ENCODE measurements at regions not wholly inside any gene's neighbourhood (a gene's known extent, or its start where the extent isn't known, plus 50 kb on each side); places are given as distances from the start of the nearest gene placed in this dataset.

DNA sequence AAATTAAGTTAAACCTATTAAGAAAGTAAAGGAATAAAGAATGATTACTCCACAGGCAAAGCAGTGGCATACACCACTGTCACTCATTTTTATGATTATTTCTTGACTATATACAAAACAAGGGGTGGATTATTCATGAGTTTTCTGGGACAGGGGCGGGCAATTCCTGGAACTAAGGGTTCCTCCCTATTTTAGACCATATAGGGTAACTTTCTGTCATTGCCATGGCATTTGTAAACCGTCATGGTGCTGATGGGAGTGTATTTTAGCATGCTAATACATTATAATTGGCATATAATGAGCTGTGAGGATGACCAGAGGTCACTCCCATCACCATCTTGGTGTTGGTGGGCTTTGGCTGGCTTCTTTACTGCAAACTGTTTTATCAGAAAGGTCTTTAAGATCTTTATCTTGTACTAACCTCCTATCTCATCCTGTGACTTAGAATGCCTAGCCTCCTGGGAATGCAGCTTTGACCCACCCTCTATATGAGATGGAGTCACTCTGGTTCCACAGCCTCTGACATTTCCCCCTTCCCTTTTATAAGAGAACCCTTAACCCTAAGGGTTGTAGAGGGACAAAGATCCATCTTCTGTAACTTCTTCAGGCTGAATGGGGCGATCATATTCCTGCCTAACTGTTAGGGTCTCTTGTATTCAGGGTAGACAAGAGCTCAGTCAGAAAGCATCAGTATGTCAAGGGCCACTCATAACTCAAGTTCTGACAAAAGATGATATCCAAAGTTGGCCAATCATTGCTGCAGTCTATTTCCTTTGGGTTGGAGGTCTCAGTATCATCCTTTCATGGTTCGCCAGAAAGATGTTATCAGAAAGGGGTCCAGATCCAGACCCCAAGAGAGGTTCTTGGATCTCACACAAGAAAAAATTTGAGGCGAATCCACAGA is 79.5 kb upstream of the LIPC start:
- peaks cover 5% of the 10 kb centered on the region for H3K27me3 ChIP-seq (ENCODE audit: control insufficient read depth, insufficient read depth, low read length)
- no peak for DNase-seq (ENCODE audit: low read depth)
- ChIA-PET CTCF (no interaction called here), POLR2A (no interaction called here)
- no peak overlapping the region for H3K4me3 ChIP-seq (ENCODE audit: low read depth, low read length)
- TF ChIP-seq, protein P1, sequence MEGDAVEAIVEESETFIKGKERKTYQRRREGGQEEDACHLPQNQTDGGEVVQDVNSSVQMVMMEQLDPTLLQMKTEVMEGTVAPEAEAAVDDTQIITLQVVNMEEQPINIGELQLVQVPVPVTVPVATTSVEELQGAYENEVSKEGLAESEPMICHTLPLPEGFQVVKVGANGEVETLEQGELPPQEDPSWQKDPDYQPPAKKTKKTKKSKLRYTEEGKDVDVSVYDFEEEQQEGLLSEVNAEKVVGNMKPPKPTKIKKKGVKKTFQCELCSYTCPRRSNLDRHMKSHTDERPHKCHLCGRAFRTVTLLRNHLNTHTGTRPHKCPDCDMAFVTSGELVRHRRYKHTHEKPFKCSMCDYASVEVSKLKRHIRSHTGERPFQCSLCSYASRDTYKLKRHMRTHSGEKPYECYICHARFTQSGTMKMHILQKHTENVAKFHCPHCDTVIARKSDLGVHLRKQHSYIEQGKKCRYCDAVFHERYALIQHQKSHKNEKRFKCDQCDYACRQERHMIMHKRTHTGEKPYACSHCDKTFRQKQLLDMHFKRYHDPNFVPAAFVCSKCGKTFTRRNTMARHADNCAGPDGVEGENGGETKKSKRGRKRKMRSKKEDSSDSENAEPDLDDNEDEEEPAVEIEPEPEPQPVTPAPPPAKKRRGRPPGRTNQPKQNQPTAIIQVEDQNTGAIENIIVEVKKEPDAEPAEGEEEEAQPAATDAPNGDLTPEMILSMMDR (IDR thresholded peaks at IDR 0.05; ENCODE audit: insufficient read depth, low read depth, low read length): no peak
- H3K36me3 ChIP-seq (ENCODE audit: control insufficient read depth, insufficient read depth, low read length): no peaks in the 10 kb centered on the region

DNA sequence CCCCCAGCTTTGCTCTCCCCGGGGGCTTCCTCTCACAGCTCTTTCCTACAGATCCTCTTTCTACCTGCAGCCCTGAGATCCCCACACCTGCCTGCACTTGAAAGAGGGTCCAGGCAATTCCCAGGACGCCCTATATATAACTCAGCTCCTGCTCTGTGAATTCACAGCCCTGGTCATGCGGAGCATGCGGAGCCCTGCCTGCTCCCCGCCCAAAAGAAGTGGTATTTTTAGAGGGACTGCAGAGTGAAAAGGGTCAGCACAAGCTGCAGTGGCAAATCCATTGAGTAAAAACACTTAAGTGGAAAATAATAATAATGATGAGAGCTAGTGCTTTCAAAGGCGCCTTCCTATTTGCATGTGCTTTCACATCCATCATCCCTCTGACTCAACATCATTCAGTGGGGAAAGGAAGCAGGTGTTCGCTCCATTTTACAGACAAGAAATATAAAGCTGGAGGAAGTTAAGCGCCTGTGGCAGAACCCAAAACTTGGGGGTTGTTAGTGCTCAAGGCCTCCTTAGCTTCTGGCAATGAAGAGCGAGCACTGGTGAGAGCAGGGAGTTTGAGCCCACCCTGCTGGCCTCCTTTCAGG is 76.3 kb upstream of the LIPC start:
- ChIA-PET CTCF (interaction anchor here (0.9 kb wide), 1 partner anchor 112 kb away, joined by 4 read pairs; no protein-coding TSS in a partner anchor), POLR2A (no interaction called here)
- H3K27me3 ChIP-seq (ENCODE audit: control insufficient read depth, insufficient read depth, low read length): peaks cover 8% of the 10 kb centered on the region
- H3K36me3 ChIP-seq (ENCODE audit: control insufficient read depth, insufficient read depth, low read length): no peaks in the 10 kb centered on the region
- DNase-seq (ENCODE audit: low read depth): no peak
- no peak overlapping the region for H3K4me3 ChIP-seq (ENCODE audit: low read depth, low read length)
- TF ChIP-seq, protein P1 (IDR thresholded peaks at IDR 0.05; ENCODE audit: insufficient read depth, low read depth, low read length): no peak

DNA sequence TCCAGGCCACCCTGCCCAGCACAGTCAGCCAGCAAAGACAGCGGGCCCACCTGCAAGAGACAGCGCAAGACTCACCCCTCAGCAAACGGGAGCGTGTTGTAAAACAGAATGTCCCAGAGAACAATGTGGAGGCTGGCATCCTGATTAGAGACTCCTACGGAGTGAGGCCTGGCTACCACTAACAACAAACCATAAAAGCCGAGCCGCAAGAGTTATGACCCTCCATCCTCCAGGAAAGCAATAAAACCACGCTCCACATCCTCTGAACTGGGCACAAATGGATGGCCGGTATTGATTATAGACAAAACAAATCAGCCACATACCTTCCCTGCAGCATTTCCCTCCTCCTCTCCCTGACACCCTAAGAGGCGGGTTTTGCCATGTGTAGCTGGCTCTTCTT is 75.8 kb upstream of the LIPC start:
- no peaks in the 10 kb centered on the region for H3K36me3 ChIP-seq (ENCODE audit: control insufficient read depth, insufficient read depth, low read length)
- no peak for DNase-seq (ENCODE audit: low read depth)
- ChIA-PET POLR2A (no interaction called here), CTCF (interaction anchor here (0.9 kb wide), 1 partner anchor 112 kb away, joined by 4 read pairs; no protein-coding TSS in a partner anchor)
- H3K4me3 ChIP-seq (ENCODE audit: low read depth, low read length): no peak overlapping the region
- TF ChIP-seq, protein P1 (IDR thresholded peaks at IDR 0.05; ENCODE audit: insufficient read depth, low read depth, low read length): no peak
- H3K27me3 ChIP-seq (ENCODE audit: control insufficient read depth, insufficient read depth, low read length): peaks cover 8% of the 10 kb centered on the region

DNA sequence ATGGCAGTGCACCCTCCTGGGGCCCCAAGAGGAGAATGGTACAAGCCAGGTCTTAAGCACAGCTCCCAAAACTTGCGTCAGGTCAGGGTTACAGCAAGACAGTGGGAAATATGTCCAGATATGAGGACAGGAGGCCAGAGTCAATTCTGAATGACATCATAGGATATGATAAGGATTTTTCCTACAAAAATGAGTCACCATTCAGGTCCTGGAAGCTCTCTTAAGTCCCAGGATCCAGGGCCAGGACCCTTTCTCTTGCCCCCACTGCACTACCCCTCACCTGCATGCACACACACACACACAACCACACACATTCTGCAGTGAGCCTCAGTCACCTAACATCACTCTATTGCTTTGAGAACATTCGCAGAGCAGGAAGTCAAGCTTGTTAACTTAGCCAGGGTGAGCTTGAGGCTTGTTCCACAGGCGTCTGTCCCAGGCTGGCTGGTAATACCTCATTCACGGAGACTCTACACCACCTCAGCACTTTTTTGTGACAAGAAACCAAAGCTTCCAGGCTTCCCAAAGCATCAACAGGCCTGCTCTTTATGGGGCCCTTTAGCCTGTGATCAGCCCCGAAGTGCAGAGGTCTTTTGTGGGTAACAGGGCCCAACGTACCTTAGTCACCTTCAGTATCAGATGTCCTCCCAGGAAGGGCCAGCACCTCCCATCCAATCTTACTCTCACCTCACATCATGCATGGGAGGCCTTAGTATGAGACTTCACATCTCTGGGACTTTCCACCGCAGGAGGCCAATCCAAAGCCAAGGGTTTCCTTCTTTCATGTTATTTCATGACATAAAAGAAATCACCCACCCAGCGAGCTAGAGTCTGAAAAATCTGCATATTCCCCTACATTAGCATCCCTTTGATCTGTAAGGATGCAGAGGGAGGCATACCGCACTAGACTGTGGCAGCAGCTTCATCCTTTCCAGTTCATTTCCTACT is 74.0 kb upstream of the LIPC start:
- ChIA-PET CTCF (interaction anchor here (0.6 to 1.4 kb wide), 3 partner anchors 14 to 88 kb away, joined by 3 read pairs; no protein-coding TSS in a partner anchor), POLR2A (no interaction called here)
- DNase-seq (ENCODE audit: low read depth): no peak
- TF ChIP-seq, protein P1 (IDR thresholded peaks at IDR 0.05; ENCODE audit: insufficient read depth, low read depth, low read length): no peak
- no peak overlapping the region for H3K4me3 ChIP-seq (ENCODE audit: low read depth, low read length)
- H3K27me3 ChIP-seq (ENCODE audit: control insufficient read depth, insufficient read depth, low read length): peaks cover 8% of the 10 kb centered on the region
- no peaks in the 10 kb centered on the region for H3K36me3 ChIP-seq (ENCODE audit: control insufficient read depth, insufficient read depth, low read length)

Measured in BJ (cell line).